GM12865 (cell line): ENCODE measurements at regions not wholly inside any gene's neighbourhood (a gene's known extent, or its start where the extent isn't known, plus 50 kb on each side); places are given as distances from the start of the nearest gene placed in this dataset.

Experiments
- DNase-seq: peaks from one replicate; pipeline ENCODE4 v3.0.0; 2010; ENCODE audit warnings: low read depth
- H3K4me3 ChIP-seq: 2 replicates; pipeline ENCODE4 v1.5.1; 2011; ENCODE audit warnings: mild to moderate bottlenecking, low read depth, low read length, control low read depth
- TF ChIP-seq, protein P1 (sequence below): IDR thresholded peaks from 2 replicates; pipeline ENCODE4 v1.5.1; 2011; ENCODE audit warnings: low read length, control low read depth, low read depth, inconsistent platforms; ENCODE audit not compliant: insufficient read depth; ENCODE audit errors: missing control alignments

DNA sequence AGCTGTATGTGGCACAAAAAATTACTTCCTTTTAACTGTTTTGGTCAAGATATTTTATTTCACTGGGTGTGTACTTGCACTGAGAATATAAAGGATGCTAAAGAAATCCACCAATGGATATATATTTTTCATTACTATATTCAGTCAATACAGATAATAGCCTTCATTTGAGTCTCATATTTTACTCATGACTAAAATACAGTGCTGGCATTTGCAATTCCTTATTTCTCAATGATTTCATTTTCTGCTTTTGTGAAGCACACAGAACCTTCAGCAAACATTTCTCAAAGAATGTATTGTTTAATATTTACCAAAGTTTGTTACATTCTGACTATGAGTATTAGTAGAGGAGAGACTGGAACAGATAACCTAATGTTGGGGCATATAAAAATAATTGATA, 93.2 kb upstream of the SOX5 start:
- no peak for DNase-seq
- H3K4me3 ChIP-seq, result no peak overlapping the region
- TF ChIP-seq, protein P1, sequence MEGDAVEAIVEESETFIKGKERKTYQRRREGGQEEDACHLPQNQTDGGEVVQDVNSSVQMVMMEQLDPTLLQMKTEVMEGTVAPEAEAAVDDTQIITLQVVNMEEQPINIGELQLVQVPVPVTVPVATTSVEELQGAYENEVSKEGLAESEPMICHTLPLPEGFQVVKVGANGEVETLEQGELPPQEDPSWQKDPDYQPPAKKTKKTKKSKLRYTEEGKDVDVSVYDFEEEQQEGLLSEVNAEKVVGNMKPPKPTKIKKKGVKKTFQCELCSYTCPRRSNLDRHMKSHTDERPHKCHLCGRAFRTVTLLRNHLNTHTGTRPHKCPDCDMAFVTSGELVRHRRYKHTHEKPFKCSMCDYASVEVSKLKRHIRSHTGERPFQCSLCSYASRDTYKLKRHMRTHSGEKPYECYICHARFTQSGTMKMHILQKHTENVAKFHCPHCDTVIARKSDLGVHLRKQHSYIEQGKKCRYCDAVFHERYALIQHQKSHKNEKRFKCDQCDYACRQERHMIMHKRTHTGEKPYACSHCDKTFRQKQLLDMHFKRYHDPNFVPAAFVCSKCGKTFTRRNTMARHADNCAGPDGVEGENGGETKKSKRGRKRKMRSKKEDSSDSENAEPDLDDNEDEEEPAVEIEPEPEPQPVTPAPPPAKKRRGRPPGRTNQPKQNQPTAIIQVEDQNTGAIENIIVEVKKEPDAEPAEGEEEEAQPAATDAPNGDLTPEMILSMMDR, result no peak

GRCh38 chr12:24039113-24039525, 89.6 kb upstream of the SOX5 start:
- no peak for DNase-seq
- no peak overlapping the region for H3K4me3 ChIP-seq
- TF ChIP-seq, protein P1, result no peak

DNA sequence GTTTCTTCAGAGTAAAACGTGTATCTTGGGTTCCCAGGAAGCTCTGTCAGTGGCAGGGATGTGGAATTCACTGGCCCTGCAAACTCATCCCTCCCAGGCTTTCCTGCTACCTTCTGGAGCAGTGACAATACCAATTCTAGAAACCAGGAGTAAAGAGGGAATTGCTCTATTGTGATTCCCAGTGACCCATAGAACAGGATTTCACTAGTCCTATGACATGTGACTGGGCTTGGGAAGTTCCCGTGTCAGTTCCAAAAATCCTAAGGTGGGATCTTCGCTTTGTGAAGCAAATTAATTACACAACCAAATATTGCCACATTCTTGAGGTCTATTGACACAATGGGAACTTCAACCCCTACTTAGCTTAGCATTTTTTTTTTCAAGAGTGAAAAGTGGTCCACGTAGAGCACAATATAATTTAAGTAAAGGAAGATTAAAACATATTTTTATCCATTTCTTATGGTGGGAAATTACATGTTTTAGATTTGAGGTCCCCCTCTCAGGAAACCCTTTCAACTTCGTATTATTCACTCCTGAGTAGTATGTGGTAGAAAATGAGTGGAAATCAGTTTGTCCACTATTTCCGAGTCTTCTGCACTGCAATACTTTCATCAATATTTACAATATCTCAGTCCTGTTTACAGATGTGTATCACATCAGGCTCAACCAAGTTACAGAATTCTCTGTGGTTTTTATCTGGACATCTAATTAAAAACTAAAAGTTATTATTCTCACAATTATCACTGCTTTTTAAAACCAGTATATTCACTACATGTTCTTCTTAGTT, 88.9 kb upstream of the SOX5 start:
- TF ChIP-seq, protein P1, result no peak
- no peak overlapping the region for H3K4me3 ChIP-seq
- no peak for DNase-seq

- H3K4me3 ChIP-seq, result no peak overlapping the region
- TF ChIP-seq, protein P1, result no peak
- no peak for DNase-seq
Measured at GRCh38 chr12:24036438-24037216, 87.2 kb upstream of the SOX5 start.

DNA sequence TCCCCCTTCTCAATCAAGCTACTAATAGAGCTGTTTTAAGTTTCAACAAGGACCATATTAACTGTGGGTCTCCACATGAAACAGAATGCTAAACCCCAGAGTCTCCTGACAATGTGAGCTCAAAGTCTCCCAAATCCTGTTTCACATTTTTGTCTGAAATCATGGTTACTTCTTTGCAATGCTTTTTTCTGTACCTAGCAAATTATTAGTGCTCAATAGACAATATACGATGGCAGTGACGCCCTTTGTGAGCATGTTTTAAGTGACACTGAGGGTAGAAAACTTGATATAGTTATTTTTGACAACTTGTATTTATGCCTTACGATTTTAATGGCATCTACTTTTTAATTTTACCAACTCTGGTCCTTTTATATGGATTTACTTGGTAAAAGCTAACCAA, 85.4 kb upstream of the SOX5 start:
- no peak overlapping the region for H3K4me3 ChIP-seq
- no peak for DNase-seq
- TF ChIP-seq, protein P1, result no peak

- DNase-seq, result no peak
- TF ChIP-seq, protein P1, result no peak
- no peak overlapping the region for H3K4me3 ChIP-seq
Measured at GRCh38 chr12:24034160-24034559, 84.7 kb upstream of the SOX5 start.
